ENCODE measurements at regions not wholly inside any gene's neighbourhood (a gene's known extent, or its start where the extent isn't known, plus 50 kb on each side); places are given as distances from the start of the nearest gene placed in this dataset.

GRCh38 chr4:26135331-26135730 lies 185.5 kb upstream of the RBPJ start:
- TF ChIP-seq ZBTB7A (IDR thresholded peaks at IDR 0.05; ENCODE audit: low read depth) (no peak), YY1 (IDR thresholded peaks at IDR 0.05; ENCODE audit: low read depth) (no peak), REST (IDR thresholded peaks at IDR 0.05; ENCODE audit: low read depth) (no peak), EP300 (IDR thresholded peaks at IDR 0.05; ENCODE audit: borderline replicate concordance) (no peak), TAF1 (IDR thresholded peaks at IDR 0.05; ENCODE audit: low read depth) (no peak), CREB1 (IDR thresholded peaks at IDR 0.05; ENCODE audit: low read depth) (no peak), CEBPB (IDR thresholded peaks at IDR 0.05) (no peak), USF1 (IDR thresholded peaks at IDR 0.05) (no peak), NFIC (IDR thresholded peaks at IDR 0.05) (no peak), FOXM1 (IDR thresholded peaks at IDR 0.05; ENCODE audit: borderline replicate concordance, low read depth) (no peak)
- TF ChIP-seq, protein P1, sequence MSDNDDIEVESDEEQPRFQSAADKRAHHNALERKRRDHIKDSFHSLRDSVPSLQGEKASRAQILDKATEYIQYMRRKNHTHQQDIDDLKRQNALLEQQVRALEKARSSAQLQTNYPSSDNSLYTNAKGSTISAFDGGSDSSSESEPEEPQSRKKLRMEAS (IDR thresholded peaks at IDR 0.05), result no peak
